Lower leg skin (tissue), 3 donors: ENCODE measurements at regions not wholly inside any gene's neighbourhood (a gene's known extent, or its start where the extent isn't known, plus 50 kb on each side); places are given as distances from the start of the nearest gene placed in this dataset.

Experiments used
- POLR2A ChIP-seq, 2 donors: fragments of 450-650 bp; IDR thresholded peaks; one replicate each; pipeline ENCODE4 v1.6.1; 2016 to 2017; ENCODE audit warnings: antibody characterized with exemption in 2 of 2, mild to moderate bottlenecking in 1 of 2, moderate library complexity in 1 of 2
- TF ChIP-seq, protein P1 (sequence below), 3 donors: fragments of 450-650 bp; IDR thresholded peaks; one replicate each; pipeline ENCODE4 v1.5.1; 2016; ENCODE audit warnings: antibody characterized with exemption in 3 of 3, mild to moderate bottlenecking in 3 of 3, moderate library complexity in 2 of 3

DNA sequence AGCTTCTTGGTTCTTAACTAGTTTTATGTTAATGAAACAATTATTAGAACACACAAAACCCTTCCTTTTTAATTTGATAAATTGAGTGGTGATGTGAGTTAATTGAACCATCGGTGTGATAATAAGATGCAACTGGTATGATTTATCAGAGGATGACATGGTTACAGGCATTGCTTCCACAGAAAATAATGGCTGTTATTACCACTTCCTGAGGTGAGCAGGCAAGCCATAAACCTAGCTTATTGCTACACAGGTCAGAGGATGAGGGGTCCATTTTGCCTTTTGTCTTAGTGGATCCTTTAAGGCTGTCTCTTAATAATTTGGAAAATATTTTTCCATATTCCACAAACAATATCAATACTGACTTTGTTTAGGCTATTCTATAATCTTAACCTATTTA, 226.6 kb upstream of the EDNRB start:
- TF ChIP-seq, protein P1, sequence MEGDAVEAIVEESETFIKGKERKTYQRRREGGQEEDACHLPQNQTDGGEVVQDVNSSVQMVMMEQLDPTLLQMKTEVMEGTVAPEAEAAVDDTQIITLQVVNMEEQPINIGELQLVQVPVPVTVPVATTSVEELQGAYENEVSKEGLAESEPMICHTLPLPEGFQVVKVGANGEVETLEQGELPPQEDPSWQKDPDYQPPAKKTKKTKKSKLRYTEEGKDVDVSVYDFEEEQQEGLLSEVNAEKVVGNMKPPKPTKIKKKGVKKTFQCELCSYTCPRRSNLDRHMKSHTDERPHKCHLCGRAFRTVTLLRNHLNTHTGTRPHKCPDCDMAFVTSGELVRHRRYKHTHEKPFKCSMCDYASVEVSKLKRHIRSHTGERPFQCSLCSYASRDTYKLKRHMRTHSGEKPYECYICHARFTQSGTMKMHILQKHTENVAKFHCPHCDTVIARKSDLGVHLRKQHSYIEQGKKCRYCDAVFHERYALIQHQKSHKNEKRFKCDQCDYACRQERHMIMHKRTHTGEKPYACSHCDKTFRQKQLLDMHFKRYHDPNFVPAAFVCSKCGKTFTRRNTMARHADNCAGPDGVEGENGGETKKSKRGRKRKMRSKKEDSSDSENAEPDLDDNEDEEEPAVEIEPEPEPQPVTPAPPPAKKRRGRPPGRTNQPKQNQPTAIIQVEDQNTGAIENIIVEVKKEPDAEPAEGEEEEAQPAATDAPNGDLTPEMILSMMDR (IDR thresholded peaks at IDR 0.05): no peak
- TF ChIP-seq POLR2A (IDR thresholded peaks at IDR 0.05): no peak
